Stimulated activated naive CD8-positive, alpha-beta T cell treated with anti-CD3 and anti-CD28 coated beads, Interleukin-15, amount 100 ng/mL, for 72 hours (primary cell): ENCODE measurements at regions not wholly inside any gene's neighbourhood (a gene's known extent, or its start where the extent isn't known, plus 50 kb on each side); places are given as distances from the start of the nearest gene placed in this dataset.

ENCODE experiments used
- ATAC-seq: fragments of 150-1000 bp; cut with Tn5 transposase; 2 replicates; pipeline ENCODE4 v1.10.0; 2021; ENCODE audit warnings: mild to moderate bottlenecking, moderate library complexity
- DNase-seq, 2 donors: peaks; one replicate each; pipeline ENCODE4 v3.0.0; 2021 to 2022
- H3K27ac Mint-ChIP-seq, 2 donors: one replicate each; pipeline ENCODE4 v1.8.0; 2022; ENCODE audit warnings: mild to moderate bottlenecking in 2 of 2, mixed read lengths in 2 of 2, moderate library complexity in 2 of 2
- H3K27me3 Mint-ChIP-seq: one replicate; pipeline ENCODE4 v1.8.0; 2022; ENCODE audit warnings: mixed read lengths
- H3K4me1 Mint-ChIP-seq: one replicate; pipeline ENCODE4 v1.8.0; 2022; ENCODE audit warnings: mild to moderate bottlenecking, mixed read lengths
- H3K4me3 Mint-ChIP-seq, 2 donors: one replicate each; pipeline ENCODE4 v1.8.0; 2022; ENCODE audit warnings: mild to moderate bottlenecking in 2 of 2, mixed read lengths in 2 of 2, moderate library complexity in 1 of 2
- H3K9me3 Mint-ChIP-seq, 2 donors: one replicate each; pipeline ENCODE4 v1.8.0; 2022; ENCODE audit warnings: mixed read lengths in 2 of 2

- DNase-seq (no peak), ATAC-seq (no peak)
- Mint-ChIP-seq H3K9me3 (peaks cover 0 to 34% of the 10 kb centered on the region in 2 donors), H3K27me3 (no peaks in the 10 kb centered on the region), H3K4me1 (no peaks in the 10 kb centered on the region), H3K27ac (no peak overlapping the region), H3K4me3 (no peak overlapping the region)
Observed at GRCh38 chr10:37703114-37703513, 154.3 kb downstream of the ZNF248 start.

DNA sequence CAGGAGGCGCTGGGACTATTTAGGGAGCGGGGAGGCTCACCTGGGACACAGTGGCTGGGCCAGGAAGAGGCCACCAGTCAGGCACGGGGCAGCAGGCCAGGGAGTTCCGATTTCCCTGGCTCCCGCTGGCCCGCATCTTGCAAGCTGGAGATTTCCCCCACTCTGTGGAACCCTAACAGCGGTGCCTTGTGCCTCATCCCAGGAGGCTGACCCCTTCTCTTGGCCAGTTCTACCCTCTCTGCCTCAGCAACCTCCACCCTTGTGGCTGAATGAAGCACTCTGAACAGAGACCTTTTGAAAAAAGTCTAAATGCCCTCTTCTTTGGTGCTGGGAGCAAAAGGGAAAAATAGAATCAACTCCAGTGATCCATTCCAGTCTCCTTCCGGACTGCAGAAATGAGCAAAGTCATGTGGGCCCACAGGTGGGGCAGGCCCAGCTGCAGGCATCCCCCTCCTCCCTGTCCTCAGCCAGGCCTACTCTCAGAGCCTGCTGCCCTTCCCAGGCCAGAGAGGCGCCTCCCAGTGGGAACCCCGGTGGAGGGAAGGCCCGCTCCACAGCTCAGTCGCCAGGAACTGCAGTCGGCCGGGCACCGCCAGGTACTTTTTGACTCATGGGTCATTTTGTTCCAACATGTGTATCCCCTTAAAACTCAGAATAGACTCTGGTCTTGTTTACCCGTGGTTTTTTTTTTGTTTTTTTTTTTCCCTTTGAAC lies 155.5 kb downstream of the ZNF248 start:
- H3K27me3 Mint-ChIP-seq, result no peaks in the 10 kb centered on the region
- DNase-seq (no peak), ATAC-seq (no peak)
- H3K27ac Mint-ChIP-seq, result no peak overlapping the region
- no peak overlapping the region for H3K4me3 Mint-ChIP-seq
- H3K4me1 Mint-ChIP-seq, result no peaks in the 10 kb centered on the region
- peaks cover 0 to 38% of the 10 kb centered on the region in 2 donors for H3K9me3 Mint-ChIP-seq

DNA sequence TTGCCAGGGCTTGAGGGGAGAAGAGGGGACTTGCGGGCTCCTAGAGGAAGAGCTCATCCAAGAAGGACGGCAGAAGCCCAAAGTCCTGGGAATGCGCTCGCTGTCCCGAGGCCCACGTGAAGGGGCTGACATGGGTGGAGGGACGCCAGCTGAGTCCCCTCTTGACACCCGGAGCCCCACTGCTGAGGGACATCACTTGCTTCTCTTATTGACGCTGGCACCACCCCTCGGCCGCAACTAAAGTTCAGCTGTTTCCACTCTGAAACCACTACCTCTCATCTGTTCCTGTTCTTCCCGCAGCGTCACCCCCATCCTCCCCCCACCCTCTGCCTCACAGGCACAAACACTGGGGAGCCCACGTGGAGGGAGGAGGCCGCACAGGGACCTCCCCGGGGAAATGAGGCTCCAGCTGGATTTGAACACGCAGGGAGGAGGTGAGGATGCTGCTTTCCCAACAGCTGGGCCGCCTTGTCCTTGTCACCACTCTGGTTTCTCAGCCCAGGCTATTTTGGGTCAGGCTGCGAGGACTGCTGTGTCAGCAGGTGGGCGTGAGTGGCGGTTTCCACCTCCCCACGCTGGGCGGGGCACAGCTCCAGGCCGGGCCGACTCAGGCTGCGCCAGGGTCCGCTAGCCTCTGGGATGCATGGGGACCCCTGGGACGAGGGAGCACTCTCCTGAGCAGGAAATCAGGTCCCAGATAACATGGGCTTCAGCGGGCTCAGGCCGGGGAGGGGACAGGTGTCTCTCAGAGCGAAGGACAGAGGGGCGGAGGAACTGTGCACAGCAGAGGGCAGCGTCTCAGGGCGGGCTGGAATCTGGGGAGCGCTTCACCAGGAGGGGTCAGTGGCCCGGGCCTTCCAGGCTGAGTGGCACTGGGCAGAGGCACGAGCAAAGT lies 156.3 kb downstream of the ZNF248 start:
- H3K4me1 Mint-ChIP-seq, result no peaks in the 10 kb centered on the region

DNA sequence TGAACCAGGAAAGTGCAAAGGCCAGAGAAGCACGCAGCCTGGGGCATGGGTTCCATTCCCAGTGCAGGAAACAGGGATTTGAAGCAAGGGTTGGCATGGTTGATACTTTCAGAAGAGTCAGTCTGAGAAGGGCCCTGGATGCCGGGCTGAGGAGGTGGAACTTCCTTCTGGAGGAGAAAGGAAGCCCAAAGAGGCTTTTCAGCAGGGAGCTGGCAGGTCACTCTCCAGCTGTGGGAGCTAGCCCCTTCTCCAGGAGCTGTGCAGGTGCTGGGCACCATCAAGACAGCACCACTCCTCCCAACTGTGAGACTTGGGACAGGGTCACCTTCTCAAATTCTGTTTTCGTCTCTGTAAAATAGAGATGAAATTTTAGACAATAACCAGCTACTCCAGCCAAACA lies 169.8 kb downstream of the ZNF248 start:
- H3K4me3 Mint-ChIP-seq, result no peak overlapping the region
- H3K4me1 Mint-ChIP-seq, result no peaks in the 10 kb centered on the region
- ATAC-seq (no peak), DNase-seq (no peak)
- H3K27ac Mint-ChIP-seq, result no peak overlapping the region
- H3K9me3 Mint-ChIP-seq, result peaks cover 20 to 66% of the 10 kb centered on the region in 2 donors
- no peaks in the 10 kb centered on the region for H3K27me3 Mint-ChIP-seq

More for the DNA sequence above, 156.3 kb downstream of the ZNF248 start:
- Mint-ChIP-seq H3K4me3 (no peak overlapping the region), H3K27me3 (no peaks in the 10 kb centered on the region), H3K9me3 (peaks cover 0 to 46% of the 10 kb centered on the region in 2 donors), H3K27ac (peak overlapping the region in 1 of 2 donors; percentile 23)
- ATAC-seq, result no peak
- no peak for DNase-seq

- DNase-seq (no peak), ATAC-seq (no peak)
- Mint-ChIP-seq H3K4me1 (no peaks in the 10 kb centered on the region), H3K9me3 (peaks cover 27 to 76% of the 10 kb centered on the region in 2 donors), H3K4me3 (no peak overlapping the region), H3K27ac (no peak overlapping the region), H3K27me3 (no peaks in the 10 kb centered on the region)
Observed at GRCh38 chr10:37685741-37686683, 171.4 kb downstream of the ZNF248 start.

GRCh38 chr10:37684765-37685164 lies 172.6 kb downstream of the ZNF248 start:
- ATAC-seq (no peak), DNase-seq (no peak)
- Mint-ChIP-seq H3K4me1 (no peaks in the 10 kb centered on the region), H3K9me3 (peaks cover 18 to 68% of the 10 kb centered on the region in 2 donors), H3K27me3 (no peaks in the 10 kb centered on the region), H3K27ac (no peak overlapping the region), H3K4me3 (no peak overlapping the region)

DNA sequence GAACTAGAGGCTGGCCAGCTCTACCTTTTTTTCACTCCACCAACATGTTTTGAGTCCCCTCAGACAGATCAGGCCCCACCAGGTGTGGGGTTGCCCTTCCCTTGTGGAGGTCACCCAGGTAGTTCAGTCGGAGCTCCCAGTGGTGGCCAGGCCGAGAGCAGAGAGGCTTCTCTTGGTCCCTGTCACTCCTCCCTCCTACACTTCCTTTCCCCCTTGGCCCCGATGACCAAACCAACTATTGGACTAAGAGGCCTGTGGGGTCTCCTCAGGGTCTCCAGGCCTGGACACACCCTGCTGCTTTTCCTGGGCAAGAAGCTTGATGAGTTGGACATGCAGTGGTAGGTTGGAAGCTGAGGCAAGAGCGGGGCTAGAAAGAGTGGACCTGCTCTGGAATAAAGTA lies 174.8 kb downstream of the ZNF248 start:
- ATAC-seq (no peak), DNase-seq (no peak)
- Mint-ChIP-seq H3K27ac (no peak overlapping the region), H3K4me3 (no peak overlapping the region), H3K9me3 (peaks cover 22 to 72% of the 10 kb centered on the region in 2 donors), H3K4me1 (no peaks in the 10 kb centered on the region), H3K27me3 (no peaks in the 10 kb centered on the region)

- H3K4me1 Mint-ChIP-seq, result no peaks in the 10 kb centered on the region
- ATAC-seq, result no peak
Observed at GRCh38 chr10:37681617-37681999, 175.8 kb downstream of the ZNF248 start.

DNA sequence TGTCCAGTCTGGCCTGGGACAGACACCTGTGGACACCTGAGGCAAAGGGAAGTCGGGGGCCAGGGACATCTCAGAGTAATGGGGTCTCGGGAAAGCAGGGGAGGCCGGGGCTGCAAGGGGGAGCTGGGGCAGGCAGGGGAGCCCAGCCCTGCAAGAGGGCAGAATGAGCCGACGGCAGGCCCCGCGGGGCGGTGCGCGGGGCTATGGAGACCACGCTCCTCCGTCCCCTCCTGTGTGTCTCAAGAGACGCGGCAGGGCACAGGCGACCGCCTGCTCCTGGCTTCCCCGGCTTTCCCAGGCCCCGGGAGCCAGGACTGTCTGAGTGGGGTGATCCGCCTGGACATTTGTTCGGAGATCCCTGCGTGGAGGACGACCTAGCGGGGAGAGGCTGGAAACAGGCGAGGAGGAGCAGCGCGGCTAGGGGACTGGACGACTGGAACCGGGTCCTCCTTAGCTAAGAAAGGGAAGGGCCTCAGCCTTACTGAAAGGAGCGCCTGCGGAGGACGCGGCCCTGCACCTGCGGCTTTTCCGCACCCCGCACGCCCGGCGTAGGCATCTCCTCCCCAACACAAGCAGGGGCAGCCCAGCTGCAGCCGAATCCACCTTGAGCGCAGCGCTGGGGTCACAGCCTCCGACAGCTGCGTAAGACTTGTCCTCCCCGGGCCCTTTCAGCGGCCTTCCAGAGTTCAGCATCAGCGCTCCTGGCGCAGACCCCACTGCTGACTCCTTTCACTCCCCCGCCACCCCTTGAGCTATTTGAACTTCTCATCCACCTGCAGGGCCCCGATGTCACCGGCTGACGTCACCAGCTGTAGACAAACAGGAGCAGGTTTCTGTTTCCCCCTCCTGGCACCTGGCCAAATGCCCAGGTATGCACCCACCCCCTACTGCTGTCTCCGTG lies 176.4 kb downstream of the ZNF248 start:
- Mint-ChIP-seq H3K4me3 (no peak overlapping the region), H3K9me3 (peaks cover 22 to 57% of the 10 kb centered on the region in 2 donors), H3K27ac (no peak overlapping the region), H3K4me1 (no peaks in the 10 kb centered on the region), H3K27me3 (no peaks in the 10 kb centered on the region)
- DNase-seq (no peak), ATAC-seq (no peak)

More at GRCh38 chr10:37681617-37681999, 175.8 kb downstream of the ZNF248 start:
- Mint-ChIP-seq H3K9me3 (peaks cover 22 to 64% of the 10 kb centered on the region in 2 donors), H3K27me3 (no peaks in the 10 kb centered on the region), H3K27ac (no peak overlapping the region), H3K4me3 (no peak overlapping the region)
- DNase-seq, result no peak

GRCh38 chr10:37680243-37680683 lies 177.1 kb downstream of the ZNF248 start:
- Mint-ChIP-seq H3K4me1 (no peaks in the 10 kb centered on the region), H3K27me3 (no peaks in the 10 kb centered on the region), H3K4me3 (no peak overlapping the region), H3K9me3 (peaks cover 19 to 55% of the 10 kb centered on the region in 2 donors), H3K27ac (no peak overlapping the region)
- ATAC-seq (no peak), DNase-seq (no peak)

DNA sequence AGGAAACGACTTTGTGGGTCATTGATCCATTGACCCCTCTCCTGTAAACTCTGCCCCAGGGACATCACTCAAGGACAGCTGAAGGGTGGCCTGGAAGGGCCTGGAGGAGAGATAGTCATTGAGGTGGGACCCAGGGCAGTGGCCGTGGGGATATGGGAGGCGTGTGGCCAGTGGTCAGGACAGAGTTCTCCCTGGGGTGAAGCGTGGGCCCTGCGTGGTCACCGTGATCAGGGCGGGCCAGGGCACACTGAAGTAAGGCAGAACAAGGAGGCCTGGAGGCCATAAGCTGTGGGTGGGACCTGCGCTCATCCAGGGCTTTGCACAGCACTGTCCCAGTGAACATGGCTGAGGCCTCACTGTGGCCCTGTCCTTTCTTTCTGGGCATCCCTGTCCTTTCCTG lies 177.9 kb downstream of the ZNF248 start:
- no peaks in the 10 kb centered on the region for H3K27me3 Mint-ChIP-seq
- H3K4me1 Mint-ChIP-seq, result no peaks in the 10 kb centered on the region
- no peak overlapping the region for H3K27ac Mint-ChIP-seq
- H3K4me3 Mint-ChIP-seq, result no peak overlapping the region
- no peak for ATAC-seq
- DNase-seq, result no peak
- H3K9me3 Mint-ChIP-seq, result peaks cover 21 to 49% of the 10 kb centered on the region in 2 donors

DNA sequence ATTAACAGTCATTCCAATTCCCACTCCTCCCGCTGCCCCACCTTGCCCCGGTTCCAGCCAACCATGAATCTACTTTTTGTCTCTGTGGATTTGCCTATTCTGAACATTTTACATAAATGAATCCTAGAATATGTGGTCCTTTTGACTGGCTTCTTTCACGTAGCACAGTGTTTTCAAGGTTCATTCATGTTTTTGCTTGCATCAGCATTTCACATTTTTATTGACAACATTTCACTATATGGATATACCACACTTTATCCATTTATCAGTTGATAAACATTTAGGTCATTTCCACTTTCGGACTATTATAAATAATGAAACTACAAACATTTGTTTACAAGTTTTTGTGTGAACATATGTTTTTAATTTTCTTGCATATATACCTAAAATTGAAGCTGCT lies 182.0 kb downstream of the ZNF248 start:
- H3K27ac Mint-ChIP-seq, result no peak overlapping the region
- no peaks in the 10 kb centered on the region for H3K4me1 Mint-ChIP-seq
- H3K4me3 Mint-ChIP-seq, result no peak overlapping the region
- no peaks in the 10 kb centered on the region for H3K27me3 Mint-ChIP-seq
- no peak for DNase-seq
- no peak for ATAC-seq
- peaks cover 27 to 38% of the 10 kb centered on the region in 2 donors for H3K9me3 Mint-ChIP-seq

GRCh38 chr10:37671802-37672201 lies 185.6 kb downstream of the ZNF248 start:
- Mint-ChIP-seq H3K9me3 (peaks cover 21 to 34% of the 10 kb centered on the region in 2 donors), H3K4me1 (no peaks in the 10 kb centered on the region), H3K27me3 (no peaks in the 10 kb centered on the region), H3K4me3 (no peak overlapping the region), H3K27ac (no peak overlapping the region)
- DNase-seq (no peak), ATAC-seq (no peak)

GRCh38 chr10:37667736-37668135 lies 189.7 kb downstream of the ZNF248 start:
- Mint-ChIP-seq H3K4me3 (no peak overlapping the region), H3K27ac (no peak overlapping the region), H3K9me3 (peaks cover 39 to 43% of the 10 kb centered on the region in 2 donors), H3K4me1 (no peaks in the 10 kb centered on the region), H3K27me3 (no peaks in the 10 kb centered on the region)
- no peak for ATAC-seq
- no peak for DNase-seq
